ENCODE measurements at regions not wholly inside any gene's neighbourhood (a gene's known extent, or its start where the extent isn't known, plus 50 kb on each side); places are given as distances from the start of the nearest gene placed in this dataset.

GRCh38 chrX:14354521-14354920 is 174.8 kb upstream of the GLRA2 start:
- TF ChIP-seq, protein P1, sequence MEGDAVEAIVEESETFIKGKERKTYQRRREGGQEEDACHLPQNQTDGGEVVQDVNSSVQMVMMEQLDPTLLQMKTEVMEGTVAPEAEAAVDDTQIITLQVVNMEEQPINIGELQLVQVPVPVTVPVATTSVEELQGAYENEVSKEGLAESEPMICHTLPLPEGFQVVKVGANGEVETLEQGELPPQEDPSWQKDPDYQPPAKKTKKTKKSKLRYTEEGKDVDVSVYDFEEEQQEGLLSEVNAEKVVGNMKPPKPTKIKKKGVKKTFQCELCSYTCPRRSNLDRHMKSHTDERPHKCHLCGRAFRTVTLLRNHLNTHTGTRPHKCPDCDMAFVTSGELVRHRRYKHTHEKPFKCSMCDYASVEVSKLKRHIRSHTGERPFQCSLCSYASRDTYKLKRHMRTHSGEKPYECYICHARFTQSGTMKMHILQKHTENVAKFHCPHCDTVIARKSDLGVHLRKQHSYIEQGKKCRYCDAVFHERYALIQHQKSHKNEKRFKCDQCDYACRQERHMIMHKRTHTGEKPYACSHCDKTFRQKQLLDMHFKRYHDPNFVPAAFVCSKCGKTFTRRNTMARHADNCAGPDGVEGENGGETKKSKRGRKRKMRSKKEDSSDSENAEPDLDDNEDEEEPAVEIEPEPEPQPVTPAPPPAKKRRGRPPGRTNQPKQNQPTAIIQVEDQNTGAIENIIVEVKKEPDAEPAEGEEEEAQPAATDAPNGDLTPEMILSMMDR (IDR thresholded peaks at IDR 0.05; ENCODE audit: insufficient read depth, low read depth, low read length) = no peak
- no peak for TF ChIP-seq EZH2 (IDR thresholded peaks at IDR 0.05; ENCODE audit: insufficient read depth, low read length)

Measured in astrocyte (in vitro differentiated cells and primary cell).